NCI-H345 treated with DMSO at 0.1 percent for 48 hours (cell line): ENCODE measurements at regions not wholly inside any gene's neighbourhood (a gene's known extent, or its start where the extent isn't known, plus 50 kb on each side); places are given as distances from the start of the nearest gene placed in this dataset.
"Not testable (repeated sequence)": the region's sequence is repeated elsewhere in the genome, so short reads cannot be mapped to it uniquely, and the experiment has no call there.

Source experiments
- DNase-seq: peaks from one replicate; lab custom pipeline; 2025; ENCODE audit not compliant: unreplicated experiment; lab: John Stamatoyannopoulos, UW

GRCh38 chr22:49405590-49405989 lies 422.1 kb downstream of the BRD1 start:
- no peak for DNase-seq

- no peak for DNase-seq
These were observed 423.0 kb downstream of the BRD1 start for GRCh38 chr22:49404576-49405241.

DNA sequence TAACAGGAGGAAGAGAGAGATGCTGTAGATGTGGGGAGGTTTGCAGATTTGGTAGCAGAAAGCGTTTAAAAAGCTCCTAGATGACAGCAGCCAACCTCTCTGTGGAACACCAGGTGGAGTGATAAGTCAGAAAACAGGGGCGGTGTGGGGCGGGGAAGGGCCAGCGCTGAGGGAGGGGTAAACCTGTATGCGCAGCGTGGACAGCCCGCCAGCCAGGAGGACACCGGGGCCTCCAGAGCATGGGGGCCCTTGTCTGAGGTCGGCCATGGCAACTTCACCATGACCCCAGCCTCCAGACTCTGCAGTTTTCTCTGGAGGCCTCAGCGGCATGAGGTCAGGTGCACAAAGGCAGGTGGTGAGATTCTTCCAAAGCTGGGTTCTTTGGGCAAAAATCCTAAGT lies 423.7 kb downstream of the BRD1 start:
- DNase-seq: no peak

GRCh38 chr22:49403102-49403501 lies 424.6 kb downstream of the BRD1 start:
- no peak for DNase-seq

- DNase-seq: no peak
These were observed 425.5 kb downstream of the BRD1 start for GRCh38 chr22:49402169-49402568.

DNA sequence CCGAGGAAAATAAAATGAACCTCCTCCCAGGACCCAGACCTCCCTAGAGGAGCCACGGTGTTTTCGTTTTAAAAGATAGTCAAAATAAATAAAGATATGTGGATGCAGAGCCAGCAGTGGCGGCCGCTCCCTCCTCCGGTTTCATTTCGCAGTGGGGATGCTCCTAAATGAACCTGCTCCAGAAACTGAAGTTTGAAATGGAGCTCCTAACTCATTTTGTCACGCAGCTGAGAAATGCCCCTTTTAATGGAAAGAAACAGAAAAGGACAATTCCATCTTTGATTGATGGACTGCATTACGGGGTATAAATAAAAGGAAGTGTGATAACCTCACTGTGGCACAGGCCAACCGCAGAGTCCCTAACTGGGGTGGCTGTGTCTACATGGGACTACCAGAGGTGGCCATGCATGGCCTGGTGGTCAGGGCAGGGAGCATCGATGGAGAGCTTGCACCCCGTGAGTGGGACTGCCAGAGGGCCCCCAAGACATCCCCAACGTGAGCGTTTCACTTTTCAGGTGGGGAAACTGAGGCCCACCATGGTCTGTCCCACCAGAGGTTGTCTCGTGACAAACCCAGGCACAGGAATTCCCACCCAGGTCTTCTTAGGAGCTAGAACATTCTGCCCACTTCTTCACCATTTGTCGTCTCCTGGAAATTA lies 426.6 kb downstream of the BRD1 start:
- no peak for DNase-seq

DNA sequence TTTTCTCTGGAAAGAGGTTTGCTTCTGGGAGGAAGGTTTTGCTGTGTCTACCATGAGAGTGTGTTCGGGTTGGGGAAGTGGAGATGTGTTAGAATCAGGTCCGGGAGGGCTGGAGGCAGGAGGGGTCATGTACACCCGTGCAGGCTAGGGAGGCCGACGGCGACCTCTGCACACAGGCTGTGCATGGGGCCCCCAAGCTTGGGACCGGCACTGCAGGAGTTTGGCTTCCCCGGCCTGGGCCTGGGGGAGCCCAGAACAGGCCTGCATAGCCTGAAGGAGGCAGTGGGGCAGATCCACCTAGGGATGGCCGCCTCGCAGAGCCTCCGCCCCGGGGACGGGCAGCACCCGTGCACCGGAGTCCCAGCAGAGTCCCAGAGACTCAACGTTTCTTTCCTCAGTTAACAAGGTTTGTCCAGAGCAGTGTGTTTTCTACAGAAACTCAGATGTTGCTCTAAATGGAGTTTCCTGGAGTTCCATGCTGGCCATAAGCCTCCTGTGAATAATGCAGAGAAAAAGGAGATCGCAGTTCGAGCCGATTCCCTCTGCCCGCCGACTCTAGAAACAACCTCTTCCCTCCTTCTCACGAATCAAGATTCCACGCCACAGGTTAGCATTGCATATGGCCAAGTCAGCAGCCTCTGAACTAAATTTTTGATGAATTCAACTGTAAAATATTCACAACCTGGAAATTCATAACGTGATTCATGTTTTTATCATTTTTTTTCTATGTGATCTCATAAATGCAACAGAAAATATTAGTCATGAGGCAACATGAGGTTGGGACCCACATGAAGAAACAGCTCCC lies 427.3 kb downstream of the BRD1 start:
- DNase-seq: no peak

- no peak for DNase-seq
These were observed 429.0 kb downstream of the BRD1 start for GRCh38 chr22:49398646-49399045.

- DNase-seq: no peak
These were observed 429.6 kb downstream of the BRD1 start for GRCh38 chr22:49398115-49398514.

DNA sequence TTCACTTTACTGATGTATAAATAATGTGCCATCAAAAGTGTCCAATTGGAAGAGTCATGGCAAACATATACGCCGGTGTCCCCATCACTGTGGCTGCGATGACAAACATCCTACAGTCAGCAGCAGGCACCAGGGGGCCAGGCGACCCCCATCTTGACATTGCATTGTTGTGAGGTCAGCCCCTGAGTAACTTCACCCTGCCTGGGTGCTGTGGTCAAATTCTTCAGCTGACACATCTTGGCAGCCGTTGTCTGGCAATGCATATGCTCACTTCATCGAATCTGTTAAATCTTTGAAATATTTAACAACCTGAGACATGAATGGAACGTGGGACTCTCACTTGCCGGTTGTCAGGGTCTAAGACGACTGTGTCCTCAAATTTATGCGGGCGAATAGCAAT lies 430.9 kb downstream of the BRD1 start:
- no peak for DNase-seq

- DNase-seq: no peak
These were observed 432.1 kb downstream of the BRD1 start for GRCh38 chr22:49395617-49396016.

DNA sequence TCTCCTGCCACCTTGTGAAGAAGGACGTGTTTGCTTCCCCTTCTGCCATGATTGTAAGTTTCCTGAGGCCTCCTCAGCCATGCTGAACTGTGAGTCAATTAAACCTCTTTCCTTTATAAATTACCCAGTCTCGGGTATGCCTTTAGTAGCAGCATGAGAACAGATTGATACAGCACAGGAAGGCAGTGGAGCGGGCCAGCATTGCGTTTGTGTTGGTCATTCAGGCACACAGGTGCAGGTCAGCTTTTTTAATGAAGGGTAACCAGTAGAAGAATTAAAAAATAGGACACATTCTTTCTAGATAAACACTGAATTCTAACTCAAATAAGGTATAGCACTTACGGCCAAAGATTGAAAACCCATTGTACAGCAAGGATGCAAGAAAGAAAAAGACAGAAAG lies 432.6 kb downstream of the BRD1 start:
- DNase-seq: not testable (repeated sequence)

GRCh38 chr22:49394116-49394785 lies 433.4 kb downstream of the BRD1 start:
- no peak for DNase-seq

DNA sequence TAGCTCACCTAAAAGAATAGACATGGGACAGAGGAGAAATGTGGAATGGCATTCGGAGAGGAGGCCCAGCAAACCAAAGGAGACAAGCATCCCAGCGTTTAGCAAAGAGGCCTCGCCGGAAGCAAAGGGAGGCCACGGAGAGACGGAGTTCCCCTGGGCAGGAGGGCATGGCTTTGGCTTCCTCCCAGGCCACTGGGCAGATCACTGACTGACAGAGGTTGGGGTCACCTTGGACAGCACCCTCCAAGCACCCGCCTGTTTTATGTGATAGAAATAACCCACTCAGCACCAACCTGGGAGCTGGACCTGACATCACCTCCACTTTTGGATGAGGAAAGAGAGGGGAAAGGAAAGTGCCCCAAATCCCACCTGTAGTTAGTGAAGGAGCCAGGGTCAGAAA lies 434.1 kb downstream of the BRD1 start:
- no peak for DNase-seq

- DNase-seq: no peak
These were observed 434.7 kb downstream of the BRD1 start for GRCh38 chr22:49392841-49393510.

GRCh38 chr22:49392247-49392646 lies 435.4 kb downstream of the BRD1 start:
- DNase-seq: no peak

- no peak for DNase-seq
These were observed 436.2 kb downstream of the BRD1 start for GRCh38 chr22:49391436-49391835.

DNA sequence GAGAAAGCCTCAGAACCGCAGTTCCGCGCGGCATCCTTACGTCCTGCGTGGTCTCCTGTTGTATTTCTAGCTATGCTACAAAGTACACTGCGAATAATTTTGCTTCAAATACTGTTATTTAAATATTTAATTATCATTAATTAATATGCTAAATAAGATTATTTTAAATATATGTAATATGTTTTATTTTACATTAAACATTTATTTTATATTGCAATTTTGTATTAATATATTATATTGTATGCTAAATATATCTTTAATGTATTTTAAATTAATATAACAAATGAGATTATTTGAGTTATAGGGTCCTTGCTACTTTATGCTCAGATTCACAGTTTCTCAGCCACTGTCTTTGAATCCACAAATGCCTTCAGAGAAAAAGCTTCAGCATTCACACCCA lies 436.7 kb downstream of the BRD1 start:
- DNase-seq: no peak

- not testable (repeated sequence) for DNase-seq
These were observed 443.8 kb downstream of the BRD1 start for GRCh38 chr22:49383909-49384308.

DNA sequence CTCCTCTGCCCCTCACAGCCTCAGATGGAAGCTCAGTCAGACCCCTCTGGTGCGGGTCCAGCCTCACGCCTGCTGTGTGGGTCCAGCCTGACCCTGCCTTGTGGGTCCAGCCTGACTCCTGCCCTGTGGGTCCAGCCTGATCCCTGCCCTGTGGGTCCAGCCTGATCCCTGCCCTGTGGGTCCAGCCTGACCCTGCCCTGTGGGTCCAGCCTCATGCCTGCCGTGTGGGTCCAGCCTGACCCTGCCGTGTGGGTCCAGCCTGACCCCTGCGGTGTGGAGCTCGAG lies 445.3 kb downstream of the BRD1 start:
- no peak for DNase-seq
